GM19239 (cell line): ENCODE measurements at regions not wholly inside any gene's neighbourhood (a gene's known extent, or its start where the extent isn't known, plus 50 kb on each side); places are given as distances from the start of the nearest gene placed in this dataset.

Experiments used
- DNase-seq: peaks from one replicate; pipeline ENCODE4 v3.0.0; 2011; ENCODE audit warnings: low spot score; ENCODE audit not compliant: insufficient read length
- FAIRE-seq: peaks from 2 replicates; lab custom pipeline; 2011; peaks lifted over from hg19 to GRCh38; lab: Jason Lieb, UNC

DNA sequence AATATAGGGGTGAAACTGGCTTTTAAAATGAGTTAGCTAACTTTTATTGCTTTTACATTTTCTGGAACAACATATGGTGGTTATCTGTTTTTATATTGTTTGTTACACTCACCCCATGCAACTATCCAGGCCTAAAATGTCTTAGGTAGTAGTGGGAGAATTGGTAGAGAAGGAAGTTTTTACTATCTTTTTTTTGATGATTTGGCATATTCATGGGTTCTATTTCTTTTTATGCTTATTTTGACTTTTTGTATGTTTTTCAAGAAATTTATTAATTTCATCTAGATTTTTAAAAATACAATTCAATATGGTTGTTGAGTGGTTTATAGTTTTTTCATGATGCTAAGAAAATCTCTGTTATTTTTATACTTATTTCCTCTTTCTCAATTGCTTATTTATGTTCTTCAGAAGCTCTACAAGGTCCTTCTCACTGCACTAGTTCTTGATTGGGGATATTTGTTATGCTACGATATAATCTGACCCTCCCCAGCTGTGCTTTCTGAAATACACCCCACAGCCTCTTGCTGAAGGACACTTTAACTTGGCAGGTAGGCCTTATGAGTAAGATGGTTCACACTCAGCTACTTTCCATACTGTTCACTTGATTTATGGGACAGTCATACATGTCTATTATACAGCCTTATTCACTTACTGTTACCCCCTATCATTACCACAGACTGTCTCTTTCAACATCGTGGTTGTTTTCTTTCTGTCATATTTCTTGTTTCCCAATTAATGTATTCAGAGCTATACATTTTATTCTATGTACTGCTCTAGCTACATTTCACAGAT lies 431.2 kb downstream of the METTL15 start:
- FAIRE-seq, result no peak
- no peak for DNase-seq

DNA sequence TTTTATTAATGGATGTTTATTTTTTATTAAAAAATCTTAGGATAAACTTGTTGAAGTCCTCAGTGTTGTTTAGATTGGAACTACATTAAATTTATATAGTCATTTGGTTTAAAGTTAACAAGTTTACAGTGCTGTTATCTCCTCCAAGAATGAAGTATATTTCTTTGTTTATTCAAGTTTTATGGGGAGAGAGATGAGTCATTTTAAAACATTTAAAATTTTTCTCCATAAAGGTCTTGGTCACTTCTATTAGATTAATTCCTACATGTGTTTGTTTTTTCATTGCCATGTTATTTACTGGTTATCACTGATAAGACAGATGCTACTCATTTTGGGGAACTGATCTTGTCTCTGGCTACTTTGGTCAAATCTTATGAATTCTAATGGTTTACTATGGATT lies 429.6 kb downstream of the METTL15 start:
- DNase-seq (no peak), FAIRE-seq (no peak)

- FAIRE-seq (no peak), DNase-seq (no peak)
These were observed 428.5 kb downstream of the METTL15 start for GRCh38 chr11:28536504-28537267.

DNA sequence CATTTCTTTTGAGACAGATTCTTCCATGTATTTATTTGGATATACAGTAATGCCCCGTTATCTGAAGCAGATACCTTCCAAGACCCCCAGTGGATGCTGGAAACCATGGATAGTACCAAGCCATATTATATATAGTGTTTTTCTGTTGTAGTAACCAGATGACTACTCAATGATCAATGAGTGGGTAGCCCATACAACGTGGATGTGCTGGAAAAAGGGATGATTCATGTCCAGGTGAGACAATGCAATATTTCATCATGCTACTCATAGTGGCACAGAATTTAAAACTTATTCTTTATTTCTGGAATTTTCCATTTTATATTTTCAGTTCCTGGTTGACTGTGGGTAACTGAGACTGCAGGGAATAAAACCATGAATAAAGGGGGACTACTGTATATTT lies 427.5 kb downstream of the METTL15 start:
- FAIRE-seq (no peak), DNase-seq (no peak)

DNA sequence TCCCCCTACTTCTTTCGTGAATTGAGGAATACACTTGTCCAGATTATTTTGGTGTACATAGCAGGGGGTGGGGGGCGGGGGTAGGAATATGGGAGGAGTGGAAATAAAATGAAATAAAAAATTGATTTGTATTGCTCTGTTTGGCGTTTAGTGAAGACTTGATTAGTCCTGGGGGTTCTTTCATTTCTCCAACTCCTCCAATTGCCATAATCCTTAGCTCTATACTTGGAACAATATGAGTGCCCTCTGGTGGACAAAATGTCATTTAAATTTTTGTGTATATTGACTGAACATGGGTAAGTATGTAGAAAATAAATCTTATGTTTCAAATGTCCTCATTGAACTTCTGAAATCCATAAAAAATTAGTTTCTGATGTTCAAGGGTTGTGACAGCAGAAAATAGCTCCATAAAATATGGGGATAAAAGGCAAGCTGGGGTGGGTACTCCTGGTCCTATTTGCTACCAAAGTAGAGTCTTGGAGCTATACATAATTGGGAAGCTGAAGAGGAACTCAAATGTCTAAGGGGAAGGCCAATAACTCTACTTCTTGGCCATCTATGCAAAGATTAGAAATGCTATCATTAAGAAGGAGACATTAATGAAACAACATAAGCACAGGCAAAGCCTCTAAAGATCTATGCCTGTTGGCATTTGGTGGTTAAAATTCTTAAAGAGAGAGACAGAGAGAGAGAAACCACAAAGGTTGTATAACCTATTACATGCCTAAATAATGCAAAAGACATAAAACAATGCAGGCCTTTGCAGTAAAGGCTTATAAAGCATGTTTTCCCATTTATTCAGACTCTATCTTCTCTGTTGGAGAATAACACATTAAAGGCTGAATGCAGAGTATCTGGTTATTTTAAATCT lies 421.6 kb downstream of the METTL15 start:
- peak; percentile 47 for FAIRE-seq
- DNase-seq, result no peak

GRCh38 chr11:28529046-28529445 lies 420.9 kb downstream of the METTL15 start:
- FAIRE-seq, result no peak
- DNase-seq, result no peak

DNA sequence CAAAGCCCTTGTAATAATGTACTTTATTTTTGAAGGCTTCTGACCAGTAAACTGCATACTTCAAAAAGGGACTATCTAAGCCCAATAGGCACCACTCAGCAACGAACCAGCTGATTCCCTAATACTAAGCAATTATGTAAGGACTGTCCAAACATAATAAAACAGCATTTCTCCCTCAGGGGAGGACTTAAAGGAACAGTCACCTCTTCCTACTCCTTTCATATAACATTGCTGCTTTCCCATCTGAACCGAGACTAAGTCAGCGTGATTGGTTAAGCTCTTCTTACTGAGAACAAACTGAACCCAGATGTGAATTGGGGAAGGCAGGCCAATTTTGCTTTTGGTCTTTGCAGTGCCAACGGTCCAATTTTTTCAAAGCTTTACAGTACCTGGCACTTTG lies 420.0 kb downstream of the METTL15 start:
- no peak for DNase-seq
- FAIRE-seq, result no peak

GRCh38 chr11:28526406-28526751 lies 418.2 kb downstream of the METTL15 start:
- FAIRE-seq, result no peak
- no peak for DNase-seq

- no peak for DNase-seq
- no peak for FAIRE-seq
These were observed 417.6 kb downstream of the METTL15 start for GRCh38 chr11:28525636-28526405.

- DNase-seq (no peak), FAIRE-seq (no peak)
These were observed 415.9 kb downstream of the METTL15 start for GRCh38 chr11:28524098-28524497.

DNA sequence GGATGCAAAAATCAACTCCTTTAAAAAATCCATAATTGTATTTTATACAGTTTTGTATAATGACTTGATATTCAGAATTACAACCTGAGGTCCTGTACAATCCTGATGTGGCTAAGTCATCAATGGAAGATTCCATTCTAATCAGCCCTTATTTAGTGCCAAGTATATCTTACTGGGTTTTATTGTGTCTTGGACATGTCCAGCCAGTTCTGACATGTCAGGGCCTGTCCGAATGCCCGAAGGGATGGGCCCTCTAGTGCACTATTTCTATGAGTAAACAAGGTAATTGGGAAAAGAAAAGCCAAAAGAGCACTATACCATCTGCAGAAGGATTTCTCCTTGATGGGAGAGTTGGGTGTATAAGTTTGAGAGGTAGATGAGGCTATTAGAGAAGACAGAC lies 412.9 kb downstream of the METTL15 start:
- DNase-seq (no peak), FAIRE-seq (no peak)

GRCh38 chr11:28520291-28520690 lies 412.1 kb downstream of the METTL15 start:
- FAIRE-seq (no peak), DNase-seq (no peak)

- no peak for FAIRE-seq
- no peak for DNase-seq
These were observed 410.6 kb downstream of the METTL15 start for GRCh38 chr11:28518825-28519224.

DNA sequence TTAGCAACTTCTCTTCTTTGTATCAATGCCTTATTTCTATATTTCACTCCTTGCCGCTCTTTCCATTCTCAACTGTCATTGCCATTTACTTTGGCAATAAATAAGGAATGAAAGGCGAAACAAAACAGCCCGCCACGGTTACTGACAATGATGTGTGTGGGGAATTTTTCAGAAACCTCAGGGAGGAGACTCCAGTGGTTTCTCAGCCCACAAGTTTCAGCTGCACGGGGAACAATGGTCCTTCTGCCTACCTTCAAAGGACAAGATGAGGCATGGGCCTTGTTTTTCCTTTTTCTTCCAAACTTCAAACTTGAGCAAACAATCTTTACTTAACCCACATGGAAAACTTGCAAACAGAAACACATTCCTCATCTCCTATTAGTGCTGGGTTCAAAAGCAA lies 409.4 kb downstream of the METTL15 start:
- no peak for DNase-seq
- FAIRE-seq, result no peak

- FAIRE-seq, result no peak
- DNase-seq, result no peak
These were observed 406.2 kb downstream of the METTL15 start for GRCh38 chr11:28514391-28514790.

DNA sequence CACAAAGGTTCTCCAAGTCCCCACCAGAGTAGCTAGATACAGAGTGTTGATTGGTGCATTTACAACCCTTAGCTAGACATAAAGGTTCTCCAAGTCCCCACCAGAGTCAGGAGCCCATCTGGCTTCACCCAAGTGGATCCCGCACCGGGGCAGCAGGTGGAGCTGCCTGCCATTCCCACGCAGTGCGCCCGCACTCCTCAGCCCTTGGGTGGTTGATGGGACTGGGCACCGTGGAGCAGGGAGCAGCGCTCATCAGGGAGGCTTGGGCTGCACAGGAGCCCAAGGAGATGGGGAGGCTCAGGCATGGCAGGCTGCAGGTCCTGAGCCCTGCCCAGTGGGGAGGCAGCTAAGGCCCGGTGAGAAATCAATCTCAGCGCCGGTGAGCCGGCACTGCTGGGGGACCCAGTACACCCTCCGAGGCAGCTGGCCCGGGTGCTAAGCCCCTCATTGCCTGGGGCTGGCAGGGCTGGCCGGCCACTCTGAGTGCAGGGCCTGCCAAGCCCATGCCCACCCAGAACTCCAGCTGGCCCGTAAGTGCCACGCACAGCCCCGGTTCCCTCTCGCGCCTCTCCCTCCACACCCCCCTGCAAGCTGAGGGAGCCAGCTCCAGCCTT lies 404.1 kb downstream of the METTL15 start:
- no peak for FAIRE-seq

DNA sequence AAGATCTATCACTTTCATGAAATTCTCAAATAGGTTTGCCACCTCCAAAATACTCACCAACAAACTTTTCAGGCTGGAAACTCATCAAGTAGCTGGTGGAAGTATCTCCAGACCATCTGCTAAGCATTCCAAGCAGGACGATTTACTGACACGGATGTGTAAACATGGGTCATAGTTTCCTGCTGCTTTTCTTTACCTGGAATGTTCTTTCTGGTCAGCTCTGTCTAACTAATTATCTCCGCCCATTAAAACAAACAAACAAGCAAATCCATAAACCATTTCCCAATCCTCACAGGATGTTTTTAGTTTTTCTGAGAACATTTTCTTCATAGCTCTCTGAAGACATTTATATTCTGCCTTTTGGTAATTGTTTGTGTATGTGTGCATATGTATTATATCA lies 397.0 kb downstream of the METTL15 start:
- DNase-seq (no peak), FAIRE-seq (no peak)

More for the DNA sequence above, 404.1 kb downstream of the METTL15 start:
- no peak for DNase-seq

- FAIRE-seq, result no peak
- DNase-seq, result no peak
These were observed 396.4 kb downstream of the METTL15 start for GRCh38 chr11:28504555-28505110.

DNA sequence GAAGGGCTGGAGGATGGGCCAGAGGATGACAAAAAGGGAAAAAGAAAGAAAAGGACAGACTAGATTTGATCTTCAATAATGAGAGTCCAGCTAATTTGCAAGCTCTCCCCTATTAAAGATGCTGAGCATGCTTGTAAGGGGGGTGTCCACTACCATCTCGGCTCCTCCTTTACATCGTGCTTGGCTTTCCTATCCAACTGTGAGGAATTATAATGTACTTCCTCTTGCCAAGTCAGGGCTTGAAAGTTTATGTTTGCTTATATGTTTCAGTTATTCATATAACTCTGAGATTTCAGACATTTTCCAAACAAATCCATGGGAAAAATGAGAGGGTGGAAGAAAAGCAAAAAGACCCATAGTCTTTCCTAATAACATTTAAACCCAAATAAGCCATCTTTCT lies 387.1 kb downstream of the METTL15 start:
- FAIRE-seq, result no peak
- no peak for DNase-seq
